Stromal cell of bone marrow (primary cell): ENCODE measurements at regions not wholly inside any gene's neighbourhood (a gene's known extent, or its start where the extent isn't known, plus 50 kb on each side); places are given as distances from the start of the nearest gene placed in this dataset.

Source experiments
- DNase-seq: peaks from one replicate; pipeline ENCODE4 v3.0.0-alpha.2; 2012; ENCODE audit warnings: low read depth

- DNase-seq = no peak
Measured at GRCh38 chr5:60336491-60336890, 363.5 kb downstream of the DEPDC1B start.

DNA sequence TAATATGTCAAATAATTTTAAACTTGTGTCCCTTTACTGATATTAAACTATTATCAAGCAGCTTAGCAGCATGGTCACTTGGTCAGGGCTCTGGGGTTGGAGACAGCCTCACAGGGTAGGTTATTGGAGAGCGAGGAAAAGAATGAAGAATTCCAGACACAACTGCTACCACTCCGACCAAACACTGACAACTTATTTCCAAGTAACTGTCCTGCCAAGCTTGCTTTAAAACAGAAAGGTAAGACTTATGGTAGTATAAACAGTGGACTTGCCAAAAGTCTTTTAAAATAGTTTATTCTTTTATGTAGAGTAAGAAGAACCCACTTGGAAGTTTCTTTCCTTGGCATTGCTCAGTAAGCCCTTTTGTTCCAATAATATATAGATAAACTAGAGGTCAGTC, 364.1 kb downstream of the DEPDC1B start:
- no peak for DNase-seq

DNA sequence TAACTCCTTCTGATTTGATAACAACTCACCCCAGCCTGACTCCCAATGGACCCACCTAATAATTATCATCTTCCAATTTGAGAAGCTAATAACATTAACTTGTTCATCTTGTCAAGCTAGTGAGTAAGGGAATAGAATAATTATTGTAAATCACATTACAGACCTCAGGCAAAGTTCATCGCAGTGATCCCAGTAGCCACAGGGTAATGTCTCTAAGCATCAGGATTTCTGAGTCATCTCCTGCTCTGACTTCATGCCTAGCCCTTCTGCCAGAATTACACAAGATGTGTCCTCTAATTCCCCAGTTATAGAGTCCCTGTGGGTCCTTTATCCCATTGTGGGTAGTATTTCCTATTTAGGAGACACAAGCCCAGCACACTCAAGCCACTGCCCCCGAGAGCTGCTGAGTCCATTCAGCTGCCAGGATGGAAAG, 365.7 kb downstream of the DEPDC1B start:
- peak; percentile 83 for DNase-seq

GRCh38 chr5:60333005-60333571, 366.9 kb downstream of the DEPDC1B start:
- no peak for DNase-seq

GRCh38 chr5:60332244-60333004, 367.5 kb downstream of the DEPDC1B start:
- DNase-seq = peak; percentile 53

- DNase-seq = no peak
Measured at GRCh38 chr5:60330236-60330635, 369.7 kb downstream of the DEPDC1B start.

- no peak for DNase-seq
Measured at GRCh38 chr5:60325870-60326269, 374.1 kb downstream of the DEPDC1B start.

- DNase-seq = no peak
Measured at GRCh38 chr5:60323596-60323995, 376.4 kb downstream of the DEPDC1B start.

GRCh38 chr5:60312098-60312497, 387.9 kb downstream of the DEPDC1B start:
- no peak for DNase-seq

DNA sequence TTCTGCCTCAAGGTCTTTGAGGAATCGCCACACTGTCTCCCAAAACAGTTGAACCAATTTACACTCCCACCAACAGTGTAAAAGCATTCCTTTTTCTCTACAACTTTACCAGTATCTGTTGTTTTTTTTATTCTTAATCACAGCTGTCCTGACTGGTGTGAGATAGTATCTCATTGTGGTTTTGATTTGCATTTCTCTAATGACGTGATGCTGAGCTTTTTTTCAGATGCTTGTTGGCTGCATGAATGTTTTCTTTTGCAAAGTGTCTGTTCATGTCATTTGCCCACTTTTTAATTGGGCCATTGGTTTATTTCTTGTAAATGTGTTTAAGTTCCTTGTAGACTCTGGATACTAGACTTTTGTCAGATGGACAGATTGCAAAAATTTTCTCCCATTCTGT, 400.0 kb downstream of the DEPDC1B start:
- DNase-seq = no peak

DNA sequence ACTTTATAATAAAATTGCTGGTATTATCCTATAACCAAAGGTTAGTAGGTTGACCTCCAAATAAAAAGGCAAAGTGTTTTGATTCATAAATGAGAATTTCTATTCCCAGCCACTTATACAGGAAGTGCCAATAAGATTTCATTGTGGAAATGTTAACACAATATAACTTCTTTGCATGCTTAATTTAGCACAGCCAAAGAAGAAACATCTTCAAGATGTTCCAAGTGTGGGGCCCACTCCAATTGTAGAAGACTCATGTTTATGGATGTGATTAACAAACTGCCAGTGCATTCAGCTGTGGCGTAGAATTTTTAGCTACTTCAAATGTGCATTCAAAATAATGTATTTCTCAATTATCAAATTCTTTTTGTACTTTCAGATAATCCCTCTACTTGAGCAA, 402.3 kb downstream of the DEPDC1B start:
- no peak for DNase-seq

- DNase-seq = peak; percentile 13
Measured at GRCh38 chr5:60295423-60295822, 401.9 kb upstream of the PDE4D start.

DNA sequence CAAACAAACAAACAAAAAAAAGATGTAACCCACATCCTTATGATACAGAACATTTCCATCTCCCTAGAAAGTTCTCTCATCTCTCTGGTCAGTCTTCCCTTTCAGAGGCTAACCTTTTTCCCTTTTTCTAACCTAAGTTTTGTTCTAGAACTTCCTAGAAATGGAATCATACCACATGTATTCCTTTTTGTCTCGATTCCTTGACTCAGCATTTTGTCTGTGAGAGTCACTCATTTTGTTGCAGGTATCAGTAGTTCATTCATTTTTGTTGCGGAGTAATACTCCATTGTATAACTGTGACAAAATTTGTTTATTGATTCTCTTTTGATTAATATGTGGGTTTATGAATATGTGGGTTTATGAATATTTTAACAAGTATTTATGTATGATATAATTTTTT, 400.0 kb upstream of the PDE4D start:
- no peak for DNase-seq

DNA sequence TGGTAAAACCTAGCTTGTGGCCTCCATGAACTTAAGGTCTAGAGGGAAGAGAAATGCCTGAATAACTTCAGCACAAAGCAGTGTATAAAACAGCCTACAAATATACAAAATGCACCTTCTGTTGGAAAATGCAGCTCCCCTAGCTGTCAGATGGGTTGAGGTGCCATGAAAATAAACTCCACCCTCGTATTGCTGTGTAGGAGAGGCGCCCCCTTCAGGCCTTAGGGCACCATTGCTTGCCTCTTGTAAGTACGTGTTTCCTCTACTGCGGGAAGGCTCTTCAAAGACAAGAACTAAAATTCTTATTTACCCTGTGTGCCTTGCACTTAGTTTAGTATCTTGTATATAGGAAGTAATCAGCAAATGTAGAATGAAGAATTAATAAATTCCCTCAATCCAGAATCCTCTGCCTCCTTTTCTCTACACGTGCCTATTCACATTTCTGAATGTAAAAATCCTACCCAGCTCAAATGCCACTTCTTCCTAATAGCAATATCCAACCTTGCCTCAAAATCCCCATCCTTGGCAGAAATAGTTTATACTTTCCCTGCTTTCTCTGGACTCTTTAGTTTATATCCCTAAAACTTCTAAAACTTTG, 393.7 kb upstream of the PDE4D start:
- peak; percentile 4 for DNase-seq

GRCh38 chr5:60285910-60286309, 392.4 kb upstream of the PDE4D start:
- no peak for DNase-seq

DNA sequence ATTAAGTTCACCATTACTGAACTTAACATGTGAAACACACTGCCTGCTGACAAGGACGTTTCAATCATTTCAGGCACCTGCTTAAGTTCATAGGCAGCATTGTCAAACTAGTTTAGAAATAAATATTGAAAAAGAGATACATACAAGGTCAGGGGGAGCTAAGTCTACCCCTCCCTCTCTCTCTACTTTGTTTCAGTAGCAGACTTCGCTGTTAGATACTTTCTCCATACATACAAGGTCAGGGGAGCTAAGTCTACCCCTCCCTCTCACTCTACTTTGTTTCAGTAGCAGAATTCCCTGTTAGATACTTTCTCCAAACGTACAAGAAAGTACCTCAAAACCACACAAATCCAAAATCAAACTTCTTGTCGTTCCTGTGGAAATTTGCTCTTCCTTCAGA, 387.4 kb upstream of the PDE4D start:
- DNase-seq = no peak

- DNase-seq = no peak
Measured at GRCh38 chr5:60277941-60278340, 384.4 kb upstream of the PDE4D start.

DNA sequence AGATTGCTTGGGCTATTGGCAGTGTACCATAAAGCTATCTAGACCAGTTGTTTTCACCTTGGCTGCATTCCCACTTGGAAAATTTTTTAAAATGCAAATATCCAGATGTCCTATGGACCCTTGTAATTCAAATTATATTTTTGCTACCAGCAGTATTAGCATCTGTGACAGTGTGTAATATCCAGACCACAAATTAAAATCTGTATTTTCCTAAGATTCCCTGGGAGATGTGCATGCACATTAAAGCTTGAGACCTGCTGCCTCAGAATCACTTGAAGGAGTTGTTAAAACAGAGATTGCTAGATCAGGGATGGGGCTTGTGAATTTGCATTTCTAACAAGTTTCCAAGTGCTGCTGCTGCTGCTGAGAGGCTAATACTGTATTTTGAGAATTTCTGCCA, 381.2 kb upstream of the PDE4D start:
- DNase-seq = no peak

DNA sequence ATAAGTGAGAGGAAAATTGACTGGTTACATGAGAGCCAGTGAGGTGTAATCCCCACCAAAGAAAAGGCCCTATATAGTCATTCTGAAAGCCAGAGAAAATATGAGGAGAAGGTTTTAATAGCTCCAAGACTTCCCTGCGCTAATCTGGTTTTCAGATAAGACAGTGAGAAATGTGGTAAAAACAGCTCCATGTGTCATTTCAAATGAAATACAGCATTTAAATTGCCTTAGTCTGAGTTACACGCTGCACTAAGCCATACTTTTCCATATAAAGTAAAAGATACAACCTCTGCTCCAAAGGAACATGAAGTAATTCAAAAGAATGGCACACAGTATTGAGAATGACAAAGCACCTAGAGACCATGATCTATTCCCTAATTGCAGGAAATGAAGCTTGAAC, 378.0 kb upstream of the PDE4D start:
- DNase-seq = no peak

- DNase-seq = no peak
Measured at GRCh38 chr5:60267907-60268306, 374.4 kb upstream of the PDE4D start.

- no peak for DNase-seq
Measured at GRCh38 chr5:60263346-60263745, 369.8 kb upstream of the PDE4D start.

- DNase-seq = no peak
Measured at GRCh38 chr5:60262576-60263295, 369.2 kb upstream of the PDE4D start.

DNA sequence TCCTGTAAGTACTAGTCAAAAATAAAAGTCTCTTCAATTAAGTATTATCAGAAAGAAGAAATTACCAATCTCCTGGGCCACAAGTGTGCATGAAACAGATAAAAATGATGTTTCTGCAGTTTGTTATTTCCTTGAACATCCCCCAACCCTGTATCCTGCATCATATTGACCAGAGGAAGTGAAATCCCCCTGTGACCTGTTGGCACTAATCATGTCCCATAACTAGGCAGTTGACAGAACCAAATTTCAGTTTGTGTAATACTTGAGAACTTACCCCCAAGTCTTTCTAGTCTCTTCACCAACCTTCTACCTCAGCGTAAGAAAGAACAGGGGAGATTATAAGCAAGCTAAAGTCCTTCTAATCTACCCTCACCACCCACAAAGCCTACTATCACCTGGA, 368.2 kb upstream of the PDE4D start:
- DNase-seq = no peak
